GM19468 (cell line): ENCODE measurements at regions not wholly inside any gene's neighbourhood (a gene's known extent, or its start where the extent isn't known, plus 50 kb on each side); places are given as distances from the start of the nearest gene placed in this dataset.

ENCODE experiments used
- ATAC-seq: cut with Tn5 transposase; IDR thresholded peaks from one replicate; pipeline ENCODE4 v1.9.1; 2021; ENCODE audit warnings: mild to moderate bottlenecking, moderate library complexity, moderate number of reproducible peaks; ENCODE audit not compliant: unreplicated experiment; ENCODE audit errors: extremely low read depth

GRCh38 chr6:96458771-96459170 lies 62.8 kb upstream of the UFL1 start:
- no peak for ATAC-seq

GRCh38 chr6:96460052-96460700 lies 61.4 kb upstream of the UFL1 start:
- no peak for ATAC-seq

GRCh38 chr6:96465321-96465903 lies 56.2 kb upstream of the UFL1 start:
- ATAC-seq = no peak

GRCh38 chr6:96466147-96466863 lies 55.3 kb upstream of the UFL1 start:
- ATAC-seq = peak; percentile 45

- no peak for ATAC-seq
Observed at GRCh38 chr6:96467814-96468213, 53.8 kb upstream of the UFL1 start.

- no peak for ATAC-seq
Observed at GRCh38 chr6:96468281-96468680, 53.3 kb upstream of the UFL1 start.

GRCh38 chr6:96468681-96469224 lies 52.9 kb upstream of the UFL1 start:
- ATAC-seq = no peak

- ATAC-seq = no peak
Observed at GRCh38 chr6:96469312-96469711, 52.3 kb upstream of the UFL1 start.

GRCh38 chr6:96470296-96470695 lies 51.3 kb upstream of the UFL1 start:
- no peak for ATAC-seq
